Neural progenitor cell (in vitro differentiated cells): ENCODE measurements at regions not wholly inside any gene's neighbourhood (a gene's known extent, or its start where the extent isn't known, plus 50 kb on each side); places are given as distances from the start of the nearest gene placed in this dataset.

Experiments
- DNase-seq: peaks from one replicate; pipeline ENCODE4 v3.0.0-alpha.2; 2016; ENCODE audit warnings: low spot score
- H2AFZ ChIP-seq: fragments of 200-600 bp; sonication (generic); replicated peaks from 2 replicates; pipeline ENCODE4 v1.6.1; 2016; ENCODE audit warnings: antibody characterized with exemption
- H3F3A ChIP-seq: fragments of 200-600 bp; sonication (generic); 2 replicates; pipeline ENCODE4 v1.6.1; 2016; ENCODE audit warnings: antibody characterized with exemption, low read depth
- H3K27ac ChIP-seq: fragments of 200-600 bp; sonication (generic); 2 replicates; pipeline ENCODE4 v1.5.1; 2016; ENCODE audit warnings: mild to moderate bottlenecking
- H3K27me3 ChIP-seq: fragments of 200-600 bp; sonication (generic); 2 replicates; pipeline ENCODE4 v1.6.1; 2016; ENCODE audit warnings: mild to moderate bottlenecking, moderate library complexity
- H3K36me3 ChIP-seq: fragments of 200-600 bp; sonication (generic); 2 replicates; pipeline ENCODE4 v1.5.1; 2016
- H3K4me1 ChIP-seq: fragments of 200-600 bp; sonication (generic); 2 replicates; pipeline ENCODE4 v1.6.1; 2016; ENCODE audit warnings: mixed run types
- H3K4me2 ChIP-seq: fragments of 200-600 bp; sonication (generic); 2 replicates; pipeline ENCODE4 v1.6.1; 2016
- H3K4me3 ChIP-seq: fragments of 200-600 bp; sonication (generic); 2 replicates; pipeline ENCODE4 v1.5.1; 2016
- H3K79me2 ChIP-seq: fragments of 200-600 bp; sonication (generic); 2 replicates; pipeline ENCODE4 v1.6.1; 2016; ENCODE audit warnings: low read depth
- H3K9ac ChIP-seq: fragments of 200-600 bp; sonication (generic); 2 replicates; pipeline ENCODE4 v1.6.1; 2016
- H3K9me3 ChIP-seq: fragments of 200-600 bp; sonication (generic); 2 replicates; pipeline ENCODE4 v1.5.1; 2016; ENCODE audit warnings: low read depth
- H4K20me1 ChIP-seq: fragments of 200-600 bp; sonication (generic); 2 replicates; pipeline ENCODE4 v1.6.1; 2016; ENCODE audit warnings: low read depth
- H3K27ac Mint-ChIP-seq: 3 replicates; pipeline ENCODE4 v1.8.0; 2021; ENCODE audit warnings: mixed read lengths
- H3K27me3 Mint-ChIP-seq: 2 replicates; pipeline ENCODE4 v1.8.0; 2022; ENCODE audit warnings: low read depth, mild to moderate bottlenecking, inconsistent platforms, moderate library complexity, mixed read lengths; ENCODE audit not compliant: insufficient read depth
- H3K36me3 Mint-ChIP-seq: 3 replicates; pipeline ENCODE4 v1.8.0; 2021; ENCODE audit warnings: mixed read lengths
- H3K4me1 Mint-ChIP-seq: 3 replicates; pipeline ENCODE4 v1.8.0; 2021; ENCODE audit warnings: mixed read lengths
- H3K4me3 Mint-ChIP-seq: 3 replicates; pipeline ENCODE4 v1.8.0; 2021; ENCODE audit warnings: mild to moderate bottlenecking, moderate library complexity, mixed read lengths
- H3K9me3 Mint-ChIP-seq: 3 replicates; pipeline ENCODE4 v1.8.0; 2020; ENCODE audit warnings: mixed read lengths
- CTCF ChIP-seq: fragments of 200-600 bp; sonication (generic); IDR thresholded peaks from 2 replicates; pipeline ENCODE4 v1.5.1; 2017; ENCODE audit warnings: antibody characterized with exemption, mild to moderate bottlenecking
- EZH2 ChIP-seq: fragments of 200-600 bp; sonication (generic); IDR thresholded peaks from 2 replicates; pipeline ENCODE4 v1.6.1; 2017; ENCODE audit warnings: antibody characterized with exemption, mild to moderate bottlenecking, moderate library complexity
- EZH2phosphoT487 ChIP-seq: fragments of 200-600 bp; sonication (generic); IDR thresholded peaks from 2 replicates; pipeline ENCODE4 v1.6.1; 2017; ENCODE audit warnings: antibody characterized with exemption

DNA sequence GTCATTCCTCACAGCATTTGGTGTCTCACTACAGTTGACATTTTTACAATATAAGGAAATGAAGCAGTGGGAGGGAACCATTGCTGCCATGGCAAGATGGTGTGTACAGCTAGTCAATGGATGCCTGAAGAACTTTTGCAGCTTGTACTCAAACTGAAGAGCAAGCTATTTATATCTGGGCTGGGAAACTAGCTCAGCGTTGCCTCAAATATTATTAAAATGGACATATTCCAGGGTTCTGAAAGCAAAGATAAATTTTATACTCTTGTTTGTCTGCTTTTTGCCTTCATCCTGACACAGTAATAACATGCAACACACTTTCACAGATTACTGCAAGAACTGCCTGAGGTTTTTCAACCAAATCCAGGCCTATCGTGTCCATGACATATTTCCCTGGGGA, 156.4 kb upstream of the COL21A1 start:
- Mint-ChIP-seq H3K4me1 (no peaks in the 10 kb centered on the region), H3K27ac (no peak overlapping the region), H3K9me3 (no peaks in the 10 kb centered on the region), H3K36me3 (no peaks in the 10 kb centered on the region), H3K27me3 (peaks cover 5% of the 10 kb centered on the region), H3K4me3 (no peak overlapping the region)
- no peak for TF ChIP-seq CTCF
- no peak for TF ChIP-seq EZH2phosphoT487
- Histone ChIP-seq H3K27ac (no peak overlapping the region), H2AFZ (peak overlapping the region; percentile 4), H3K79me2 (no peaks in the 10 kb centered on the region), H3K27me3 (no peaks in the 10 kb centered on the region), H3K9me3 (no peaks in the 10 kb centered on the region), H3K9ac (no peak overlapping the region), H3K4me2 (no peak overlapping the region), H3K4me3 (no peak overlapping the region), H3K36me3 (no peaks in the 10 kb centered on the region), H3F3A (no peaks in the 10 kb centered on the region), H3K4me1 (no peaks in the 10 kb centered on the region), H4K20me1 (no peaks in the 10 kb centered on the region)
- DNase-seq: no peak

DNA sequence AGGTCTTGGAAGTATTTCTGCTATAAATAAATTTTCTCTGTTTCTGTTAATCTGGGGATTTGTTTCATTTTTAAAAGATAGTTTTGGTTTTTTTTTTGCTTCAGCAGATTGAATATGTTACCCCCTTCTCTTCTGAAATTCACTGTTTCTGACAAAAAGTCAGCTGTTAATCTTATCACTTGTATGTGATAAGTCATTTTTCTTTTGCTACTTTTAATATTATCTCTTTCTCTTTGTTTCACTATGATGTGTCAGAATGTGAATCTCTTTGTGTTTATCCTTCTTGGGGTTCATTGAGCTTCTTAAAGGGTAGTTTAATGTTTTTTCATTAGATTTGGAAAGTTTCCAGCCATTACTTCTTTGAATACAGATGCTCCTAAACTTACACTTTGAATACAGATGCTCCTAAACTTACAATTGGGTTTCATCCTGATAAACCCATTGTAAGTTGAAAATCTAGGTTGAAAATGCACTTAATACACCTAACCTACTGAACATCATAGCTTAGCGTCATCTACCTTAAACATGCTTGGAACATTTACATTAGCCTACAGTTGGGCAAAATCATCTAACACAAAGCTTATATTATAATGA, 154.2 kb upstream of the COL21A1 start:
- no peak overlapping the region for H2AFZ ChIP-seq
- DNase-seq: no peak
- H3K4me1 ChIP-seq: no peaks in the 10 kb centered on the region
- H3K27ac ChIP-seq: no peak overlapping the region
- no peaks in the 10 kb centered on the region for H3F3A ChIP-seq
- no peak overlapping the region for H3K4me2 ChIP-seq
- peaks cover 5% of the 10 kb centered on the region for H3K27me3 Mint-ChIP-seq
- H3K79me2 ChIP-seq: no peaks in the 10 kb centered on the region
- H3K4me3 Mint-ChIP-seq: no peak overlapping the region
- no peaks in the 10 kb centered on the region for H3K36me3 Mint-ChIP-seq
- H3K9me3 ChIP-seq: no peaks in the 10 kb centered on the region
- no peaks in the 10 kb centered on the region for H3K27me3 ChIP-seq
- H3K36me3 ChIP-seq: no peaks in the 10 kb centered on the region
- no peak overlapping the region for H3K9ac ChIP-seq
- H3K27ac Mint-ChIP-seq: no peak overlapping the region
- H3K4me3 ChIP-seq: no peak overlapping the region
- H3K9me3 Mint-ChIP-seq: no peaks in the 10 kb centered on the region
- TF ChIP-seq EZH2 (no peak), CTCF (no peak), EZH2phosphoT487 (no peak)
- H3K4me1 Mint-ChIP-seq: no peaks in the 10 kb centered on the region
- H4K20me1 ChIP-seq: no peaks in the 10 kb centered on the region

GRCh38 chr6:56400273-56400672, 152.9 kb upstream of the COL21A1 start:
- no peak overlapping the region for H2AFZ ChIP-seq
- H3K4me1 Mint-ChIP-seq: no peaks in the 10 kb centered on the region
- H3K4me3 ChIP-seq: no peak overlapping the region
- H3K27me3 ChIP-seq: no peaks in the 10 kb centered on the region
- no peak overlapping the region for H3K27ac Mint-ChIP-seq
- H3K9ac ChIP-seq: no peak overlapping the region
- H3K9me3 Mint-ChIP-seq: no peaks in the 10 kb centered on the region
- no peak overlapping the region for H3K27ac ChIP-seq
- H3K4me3 Mint-ChIP-seq: no peak overlapping the region
- no peaks in the 10 kb centered on the region for H4K20me1 ChIP-seq
- no peaks in the 10 kb centered on the region for H3K36me3 Mint-ChIP-seq
- TF ChIP-seq EZH2phosphoT487: no peak
- TF ChIP-seq CTCF: no peak
- no peak for TF ChIP-seq EZH2
- H3K9me3 ChIP-seq: no peaks in the 10 kb centered on the region
- H3F3A ChIP-seq: no peaks in the 10 kb centered on the region
- peaks cover 5% of the 10 kb centered on the region for H3K27me3 Mint-ChIP-seq
- no peaks in the 10 kb centered on the region for H3K36me3 ChIP-seq
- no peak overlapping the region for H3K4me2 ChIP-seq
- no peak for DNase-seq
- H3K4me1 ChIP-seq: no peaks in the 10 kb centered on the region
- no peaks in the 10 kb centered on the region for H3K79me2 ChIP-seq
